Cardiac muscle cell (in vitro differentiated cells and primary cell): ENCODE measurements at regions not wholly inside any gene's neighbourhood (a gene's known extent, or its start where the extent isn't known, plus 50 kb on each side); places are given as distances from the start of the nearest gene placed in this dataset.

Source experiments
- DNase-seq, 2 donors: peaks; one replicate each; pipeline versions ENCODE4 v3.0.0 to v3.0.0-alpha.2; 2010 to 2017; ENCODE audit warnings: low read depth in 1 of 2, low spot score in 1 of 2
- H3K27ac ChIP-seq: fragments of 200-600 bp; sonication (generic); 2 replicates; pipeline ENCODE4 v1.5.1; 2016
- H3K27me3 ChIP-seq: fragments of 200-600 bp; sonication (generic); 2 replicates; pipeline ENCODE4 v1.6.0; 2016; ENCODE audit warnings: control low read depth
- H3K36me3 ChIP-seq: fragments of 200-600 bp; sonication (generic); 2 replicates; pipeline ENCODE4 v1.5.1; 2016; ENCODE audit warnings: control low read depth
- H3K4me1 ChIP-seq: fragments of 200-600 bp; sonication (generic); 2 replicates; pipeline ENCODE4 v1.8.1; 2017; ENCODE audit warnings: low read depth, mild to moderate bottlenecking, mixed run types
- H3K4me3 ChIP-seq: fragments of 200-600 bp; sonication (generic); 2 replicates; pipeline ENCODE4 v1.5.1; 2016; ENCODE audit warnings: mild to moderate bottlenecking
- H3K9me3 ChIP-seq: fragments of 200-600 bp; sonication (generic); 2 replicates; pipeline ENCODE4 v1.5.1; 2017; ENCODE audit warnings: low read depth, mild to moderate bottlenecking, control low read depth
- CTCF ChIP-seq: IDR thresholded peaks from 2 replicates; pipeline ENCODE4 v1.5.1; 2012; ENCODE audit warnings: low read depth, mild to moderate bottlenecking, low read length

- Histone ChIP-seq H3K27me3 (no peaks in the 10 kb centered on the region), H3K4me3 (no peak overlapping the region), H3K4me1 (peaks cover 5% of the 10 kb centered on the region), H3K27ac (no peak overlapping the region), H3K9me3 (no peaks in the 10 kb centered on the region), H3K36me3 (no peaks in the 10 kb centered on the region)
- no peak for DNase-seq
- TF ChIP-seq CTCF = no peak
Observed at GRCh38 chr3:144200004-144200403, 228.4 kb downstream of the DIPK2A start.

- Histone ChIP-seq H3K27me3 (no peaks in the 10 kb centered on the region), H3K27ac (no peak overlapping the region), H3K4me1 (peaks cover 5% of the 10 kb centered on the region), H3K4me3 (no peak overlapping the region), H3K36me3 (no peaks in the 10 kb centered on the region), H3K9me3 (no peaks in the 10 kb centered on the region)
- DNase-seq = peak in 1 of 2 donors; percentile 8
- TF ChIP-seq CTCF = no peak
Observed at GRCh38 chr3:144200466-144200865, 228.8 kb downstream of the DIPK2A start.

GRCh38 chr3:144221761-144222160, 250.1 kb downstream of the DIPK2A start:
- Histone ChIP-seq H3K27ac (no peak overlapping the region), H3K4me3 (no peak overlapping the region), H3K9me3 (no peaks in the 10 kb centered on the region), H3K27me3 (no peaks in the 10 kb centered on the region), H3K36me3 (no peaks in the 10 kb centered on the region), H3K4me1 (no peaks in the 10 kb centered on the region)
- DNase-seq = peak in 1 of 2 donors; percentile 41
- TF ChIP-seq CTCF = no peak

- DNase-seq = peak in 1 of 2 donors; percentile 3
- Histone ChIP-seq H3K36me3 (no peaks in the 10 kb centered on the region), H3K4me1 (no peaks in the 10 kb centered on the region), H3K9me3 (no peaks in the 10 kb centered on the region), H3K27ac (no peak overlapping the region), H3K27me3 (no peaks in the 10 kb centered on the region), H3K4me3 (no peak overlapping the region)
- TF ChIP-seq CTCF = no peak
Observed at GRCh38 chr3:144229330-144229729, 257.7 kb downstream of the DIPK2A start.

GRCh38 chr3:144229953-144230352, 258.3 kb downstream of the DIPK2A start:
- no peak overlapping the region for H3K4me3 ChIP-seq
- no peaks in the 10 kb centered on the region for H3K27me3 ChIP-seq
- H3K27ac ChIP-seq = no peak overlapping the region
- no peaks in the 10 kb centered on the region for H3K4me1 ChIP-seq
- no peak for TF ChIP-seq CTCF
- no peak for DNase-seq
- no peaks in the 10 kb centered on the region for H3K9me3 ChIP-seq
- H3K36me3 ChIP-seq = no peaks in the 10 kb centered on the region

GRCh38 chr3:144235489-144235888, 263.9 kb downstream of the DIPK2A start:
- Histone ChIP-seq H3K9me3 (no peaks in the 10 kb centered on the region), H3K27ac (no peak overlapping the region), H3K4me3 (no peak overlapping the region), H3K4me1 (no peaks in the 10 kb centered on the region), H3K36me3 (no peaks in the 10 kb centered on the region), H3K27me3 (peaks cover 17% of the 10 kb centered on the region)
- no peak for DNase-seq
- no peak for TF ChIP-seq CTCF
